ENCODE measurements at regions not wholly inside any gene's neighbourhood (a gene's known extent, or its start where the extent isn't known, plus 50 kb on each side); places are given as distances from the start of the nearest gene placed in this dataset.

GRCh38 chr11:37411289-37411688 lies 813.3 kb upstream of the RAG2 start:
- no peaks in the 10 kb centered on the region for H3K36me3 ChIP-seq
- no peak overlapping the region for H3K4me3 ChIP-seq
- no peak overlapping the region for H3K27ac ChIP-seq
- no peaks in the 10 kb centered on the region for H3K27me3 ChIP-seq (replicated peaks)
- no peaks in the 10 kb centered on the region for H3K9me3 ChIP-seq (replicated peaks)
- no peaks in the 10 kb centered on the region for H3K4me1 ChIP-seq (replicated peaks)
- DNase-seq (ENCODE audit: low read depth in 1 of 2, low spot score in 2 of 2) = no peak

GRCh38 chr11:37409124-37409523 lies 811.1 kb upstream of the RAG2 start:
- no peaks in the 10 kb centered on the region for H3K36me3 ChIP-seq
- H3K4me1 ChIP-seq (replicated peaks) = no peaks in the 10 kb centered on the region
- no peak overlapping the region for H3K4me3 ChIP-seq
- no peak overlapping the region for H3K27ac ChIP-seq
- DNase-seq (ENCODE audit: low read depth in 1 of 2, low spot score in 2 of 2) = no peak
- no peaks in the 10 kb centered on the region; the same call in 1 of the 2 replicates for H3K9me3 ChIP-seq (replicated peaks)
- no peaks in the 10 kb centered on the region for H3K27me3 ChIP-seq (replicated peaks)

- Histone ChIP-seq H3K4me1 (replicated peaks) (no peaks in the 10 kb centered on the region), H3K9me3 (replicated peaks) (no peaks in the 10 kb centered on the region; the same call in 1 of the 2 replicates), H3K27me3 (replicated peaks) (no peaks in the 10 kb centered on the region), H3K4me3 (no peak overlapping the region), H3K27ac (no peak overlapping the region), H3K36me3 (no peaks in the 10 kb centered on the region)
- DNase-seq (ENCODE audit: low read depth in 1 of 2, low spot score in 2 of 2) = no peak
Observed at GRCh38 chr11:37407461-37407860, 809.4 kb upstream of the RAG2 start.

- H3K36me3 ChIP-seq = no peaks in the 10 kb centered on the region
- H3K27me3 ChIP-seq (replicated peaks) = no peaks in the 10 kb centered on the region
Observed at GRCh38 chr11:37406651-37407050, 808.6 kb upstream of the RAG2 start.

GRCh38 chr11:37404231-37404630 lies 806.2 kb upstream of the RAG2 start:
- no peaks in the 10 kb centered on the region for H3K36me3 ChIP-seq
- no peaks in the 10 kb centered on the region for H3K27me3 ChIP-seq (replicated peaks)
- no peak overlapping the region for H3K4me3 ChIP-seq
- no peak for DNase-seq (ENCODE audit: low read depth in 1 of 2, low spot score in 2 of 2)
- H3K9me3 ChIP-seq (replicated peaks) = no peaks in the 10 kb centered on the region; the same call in 1 of the 2 replicates
- H3K27ac ChIP-seq = no peak overlapping the region
- H3K4me1 ChIP-seq (replicated peaks) = no peaks in the 10 kb centered on the region

More at GRCh38 chr11:37406651-37407050, 808.6 kb upstream of the RAG2 start:
- Histone ChIP-seq H3K4me1 (replicated peaks) (no peaks in the 10 kb centered on the region), H3K27ac (no peak overlapping the region), H3K4me3 (no peak overlapping the region), H3K9me3 (replicated peaks) (no peaks in the 10 kb centered on the region; the same call in 1 of the 2 replicates)
- DNase-seq (ENCODE audit: low read depth in 1 of 2, low spot score in 2 of 2) = no peak

GRCh38 chr11:37402663-37403062 lies 804.6 kb upstream of the RAG2 start:
- no peak for DNase-seq (ENCODE audit: low read depth in 1 of 2, low spot score in 2 of 2)
- Histone ChIP-seq H3K4me3 (no peak overlapping the region), H3K9me3 (replicated peaks) (no peaks in the 10 kb centered on the region; the same call in 1 of the 2 replicates), H3K4me1 (replicated peaks) (no peaks in the 10 kb centered on the region), H3K27ac (no peak overlapping the region), H3K27me3 (replicated peaks) (no peaks in the 10 kb centered on the region), H3K36me3 (no peaks in the 10 kb centered on the region)

GRCh38 chr11:37394236-37394870 lies 796.3 kb upstream of the RAG2 start:
- no peak for DNase-seq (ENCODE audit: low read depth in 1 of 2, low spot score in 2 of 2)

GRCh38 chr11:37391615-37392014 lies 793.6 kb upstream of the RAG2 start:
- DNase-seq (ENCODE audit: low read depth in 1 of 2, low spot score in 2 of 2) = no peak

More at GRCh38 chr11:37394236-37394870, 796.3 kb upstream of the RAG2 start:
- no peak overlapping the region for H3K4me3 ChIP-seq
- no peaks in the 10 kb centered on the region for H3K27me3 ChIP-seq (replicated peaks)
- H3K27ac ChIP-seq = no peak overlapping the region
- H3K9me3 ChIP-seq (replicated peaks) = no peaks in the 10 kb centered on the region; the same call in none of the 2 replicates
- no peaks in the 10 kb centered on the region for H3K36me3 ChIP-seq
- H3K4me1 ChIP-seq (replicated peaks) = no peaks in the 10 kb centered on the region

GRCh38 chr11:37390576-37391083 lies 792.6 kb upstream of the RAG2 start:
- no peak for DNase-seq (ENCODE audit: low read depth in 1 of 2, low spot score in 2 of 2)
- H3K27ac ChIP-seq = no peak overlapping the region

More at GRCh38 chr11:37391615-37392014, 793.6 kb upstream of the RAG2 start:
- Histone ChIP-seq H3K4me1 (replicated peaks) (no peaks in the 10 kb centered on the region), H3K36me3 (no peaks in the 10 kb centered on the region), H3K9me3 (replicated peaks) (no peaks in the 10 kb centered on the region; the same call in 1 of the 2 replicates), H3K27ac (no peak overlapping the region), H3K4me3 (no peak overlapping the region), H3K27me3 (replicated peaks) (no peaks in the 10 kb centered on the region)

GRCh38 chr11:37378958-37379357 lies 780.9 kb upstream of the RAG2 start:
- no peak overlapping the region for H3K27ac ChIP-seq
- H3K27me3 ChIP-seq (replicated peaks) = no peaks in the 10 kb centered on the region
- no peaks in the 10 kb centered on the region for H3K9me3 ChIP-seq (replicated peaks)
- DNase-seq (ENCODE audit: low read depth in 1 of 2, low spot score in 2 of 2) = no peak
- no peaks in the 10 kb centered on the region for H3K36me3 ChIP-seq
- no peaks in the 10 kb centered on the region for H3K4me1 ChIP-seq (replicated peaks)
- no peak overlapping the region for H3K4me3 ChIP-seq

More at GRCh38 chr11:37390576-37391083, 792.6 kb upstream of the RAG2 start:
- Histone ChIP-seq H3K36me3 (no peaks in the 10 kb centered on the region), H3K4me1 (replicated peaks) (no peaks in the 10 kb centered on the region), H3K4me3 (no peak overlapping the region), H3K27me3 (replicated peaks) (no peaks in the 10 kb centered on the region), H3K9me3 (replicated peaks) (peaks cover 3% of the 10 kb centered on the region; the same call in 1 of the 2 replicates)

- H3K4me1 ChIP-seq (replicated peaks) = no peaks in the 10 kb centered on the region
- DNase-seq (ENCODE audit: low read depth in 1 of 2, low spot score in 2 of 2) = no peak
- no peaks in the 10 kb centered on the region for H3K9me3 ChIP-seq (replicated peaks)
Observed at GRCh38 chr11:37372667-37373066, 774.6 kb upstream of the RAG2 start.

GRCh38 chr11:37371346-37371970 lies 773.4 kb upstream of the RAG2 start:
- no peak overlapping the region for H3K27ac ChIP-seq
- no peak for DNase-seq (ENCODE audit: low read depth in 1 of 2, low spot score in 2 of 2)
- no peaks in the 10 kb centered on the region for H3K9me3 ChIP-seq (replicated peaks)
- H3K36me3 ChIP-seq = no peaks in the 10 kb centered on the region
- H3K27me3 ChIP-seq (replicated peaks) = no peaks in the 10 kb centered on the region
- no peak overlapping the region for H3K4me3 ChIP-seq
- H3K4me1 ChIP-seq (replicated peaks) = no peaks in the 10 kb centered on the region

More at GRCh38 chr11:37372667-37373066, 774.6 kb upstream of the RAG2 start:
- H3K27ac ChIP-seq = no peak overlapping the region
- no peaks in the 10 kb centered on the region for H3K27me3 ChIP-seq (replicated peaks)
- H3K36me3 ChIP-seq = no peaks in the 10 kb centered on the region
- no peak overlapping the region for H3K4me3 ChIP-seq

GRCh38 chr11:37370817-37371216 lies 772.8 kb upstream of the RAG2 start:
- Histone ChIP-seq H3K36me3 (no peaks in the 10 kb centered on the region), H3K4me3 (no peak overlapping the region), H3K9me3 (replicated peaks) (no peaks in the 10 kb centered on the region), H3K27ac (no peak overlapping the region), H3K4me1 (replicated peaks) (no peaks in the 10 kb centered on the region), H3K27me3 (replicated peaks) (no peaks in the 10 kb centered on the region)
- no peak for DNase-seq (ENCODE audit: low read depth in 1 of 2, low spot score in 2 of 2)

- Histone ChIP-seq H3K27ac (no peak overlapping the region), H3K4me3 (no peak overlapping the region), H3K9me3 (replicated peaks) (no peaks in the 10 kb centered on the region), H3K27me3 (replicated peaks) (no peaks in the 10 kb centered on the region), H3K4me1 (replicated peaks) (no peaks in the 10 kb centered on the region), H3K36me3 (no peaks in the 10 kb centered on the region)
- no peak for DNase-seq (ENCODE audit: low read depth in 1 of 2, low spot score in 2 of 2)
Observed at GRCh38 chr11:37364246-37364839, 766.3 kb upstream of the RAG2 start.

Data from SJSA1 (cell line).